ENCODE measurements at regions not wholly inside any gene's neighbourhood (a gene's known extent, or its start where the extent isn't known, plus 50 kb on each side); places are given as distances from the start of the nearest gene placed in this dataset.

DNA sequence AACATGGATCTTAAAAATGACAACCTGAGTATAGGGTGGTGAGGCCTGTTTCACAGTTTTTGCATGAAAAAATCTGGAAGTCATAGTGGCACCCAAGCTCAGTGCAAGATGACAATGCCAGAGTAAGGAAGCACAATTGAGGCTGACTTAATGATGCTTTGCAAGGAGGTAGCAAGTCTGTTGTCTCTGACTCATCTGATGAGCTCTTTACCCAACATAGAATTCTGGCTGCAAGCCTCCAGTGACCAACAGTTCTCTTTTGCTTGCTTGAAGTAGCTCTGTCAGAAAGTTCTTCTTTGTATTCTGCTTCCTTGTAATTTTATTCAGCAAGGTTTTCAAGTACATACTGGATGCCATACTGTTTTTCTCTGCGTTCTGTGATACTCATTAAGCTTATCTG is 117.1 kb downstream of the FOXD2 start (continued):
- TF ChIP-seq SRF (IDR thresholded peaks at IDR 0.05; ENCODE audit: low read depth, low read length) (no peak), JUN (IDR thresholded peaks at IDR 0.05; ENCODE audit: low read depth, low read length) (no peak), TBP (IDR thresholded peaks at IDR 0.05; ENCODE audit: low read depth, low read length) (no peak)

Measured in H1 (cell line).